ENCODE measurements at regions not wholly inside any gene's neighbourhood (a gene's known extent, or its start where the extent isn't known, plus 50 kb on each side); places are given as distances from the start of the nearest gene placed in this dataset.

DNA sequence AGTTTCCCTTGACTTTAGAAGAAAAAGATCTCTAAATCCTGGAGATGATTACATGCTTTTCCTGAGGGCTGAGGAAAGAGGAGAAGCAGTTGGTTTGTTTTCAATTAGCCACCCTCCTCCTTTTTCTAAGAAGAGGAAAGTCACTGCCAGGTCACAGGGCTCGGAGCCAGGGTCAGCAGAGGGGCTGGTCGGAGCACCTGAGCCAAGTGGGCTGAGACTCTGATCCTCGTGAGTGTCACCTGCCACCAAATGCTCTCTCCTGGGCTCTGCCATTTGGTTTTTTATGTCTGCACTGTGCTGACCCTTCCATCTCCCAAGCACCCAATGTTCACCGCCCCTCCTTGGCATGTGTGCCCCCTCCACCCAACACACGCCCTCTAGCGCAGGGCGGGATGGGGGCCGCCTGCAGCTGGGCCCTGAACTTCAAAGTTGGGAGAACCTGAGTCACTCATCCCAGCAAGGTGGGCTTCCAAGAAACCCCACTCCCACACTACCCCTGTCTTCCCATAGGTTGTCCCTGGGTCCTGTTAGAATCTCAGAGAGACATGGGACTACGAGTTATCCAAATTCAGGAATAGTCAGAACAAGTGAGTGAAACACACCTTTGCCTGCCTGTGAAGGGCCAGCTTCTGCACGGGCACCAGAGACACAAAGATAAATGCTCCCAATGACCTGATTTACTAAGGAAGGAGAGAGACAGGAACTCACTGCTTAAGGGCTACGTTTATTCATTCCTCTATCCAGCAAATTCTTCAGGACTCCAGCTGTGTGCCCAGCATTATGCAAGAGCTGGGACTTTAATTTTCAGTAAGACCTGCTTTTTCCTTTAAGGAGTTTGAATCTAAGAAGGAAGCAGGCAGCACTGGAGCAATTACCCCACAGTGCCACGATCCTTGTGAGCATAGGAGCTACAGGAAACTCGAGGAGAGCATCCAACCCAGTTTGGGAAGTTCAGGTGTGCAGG, 127.5 kb downstream of the RHOU start:
- TF ChIP-seq EZH2 (IDR thresholded peaks at IDR 0.05; ENCODE audit: borderline replicate concordance, insufficient read depth, low read length, poor library complexity, severe bottlenecking) (no peak), RAD21 (conservative IDR thresholded peaks at IDR 0.05) (no peak), EP300 (conservative IDR thresholded peaks at IDR 0.05; ENCODE audit: poor library complexity, severe bottlenecking) (no peak), TAF1 (IDR thresholded peaks at IDR 0.05; ENCODE audit: low read depth) (no peak), POLR2AphosphoS5 (IDR thresholded peaks at IDR 0.05) (no peak)
- TF ChIP-seq, protein P1, sequence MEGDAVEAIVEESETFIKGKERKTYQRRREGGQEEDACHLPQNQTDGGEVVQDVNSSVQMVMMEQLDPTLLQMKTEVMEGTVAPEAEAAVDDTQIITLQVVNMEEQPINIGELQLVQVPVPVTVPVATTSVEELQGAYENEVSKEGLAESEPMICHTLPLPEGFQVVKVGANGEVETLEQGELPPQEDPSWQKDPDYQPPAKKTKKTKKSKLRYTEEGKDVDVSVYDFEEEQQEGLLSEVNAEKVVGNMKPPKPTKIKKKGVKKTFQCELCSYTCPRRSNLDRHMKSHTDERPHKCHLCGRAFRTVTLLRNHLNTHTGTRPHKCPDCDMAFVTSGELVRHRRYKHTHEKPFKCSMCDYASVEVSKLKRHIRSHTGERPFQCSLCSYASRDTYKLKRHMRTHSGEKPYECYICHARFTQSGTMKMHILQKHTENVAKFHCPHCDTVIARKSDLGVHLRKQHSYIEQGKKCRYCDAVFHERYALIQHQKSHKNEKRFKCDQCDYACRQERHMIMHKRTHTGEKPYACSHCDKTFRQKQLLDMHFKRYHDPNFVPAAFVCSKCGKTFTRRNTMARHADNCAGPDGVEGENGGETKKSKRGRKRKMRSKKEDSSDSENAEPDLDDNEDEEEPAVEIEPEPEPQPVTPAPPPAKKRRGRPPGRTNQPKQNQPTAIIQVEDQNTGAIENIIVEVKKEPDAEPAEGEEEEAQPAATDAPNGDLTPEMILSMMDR (IDR thresholded peaks at IDR 0.05; ENCODE audit: poor library complexity, severe bottlenecking) = no peak
